ENCODE measurements at regions not wholly inside any gene's neighbourhood (a gene's known extent, or its start where the extent isn't known, plus 50 kb on each side); places are given as distances from the start of the nearest gene placed in this dataset.

- Histone ChIP-seq H2AFZ (ENCODE audit: insufficient read depth, low read depth, low read length, poor library complexity, severe bottlenecking) (no peak overlapping the region), H3K9ac (ENCODE audit: insufficient read depth, low read length, poor library complexity, severe bottlenecking) (no peak overlapping the region), H3K9me3 (replicated peaks in 1 of 2; ENCODE audit: control insufficient read depth in 1 of 2, insufficient read depth in 1 of 2, low read length in 2 of 2) (peaks cover 0 to 14% of the 10 kb centered on the region in 2 donors), H3K36me3 (replicated peaks in 1 of 2; ENCODE audit: control insufficient read depth in 1 of 2, insufficient read depth in 2 of 2, low read length in 2 of 2) (no peaks in the 10 kb centered on the region), H3K4me1 (ENCODE audit: control insufficient read depth in 1 of 2, insufficient read depth in 2 of 2, low read length in 2 of 2) (no peaks in the 10 kb centered on the region), H3K27me3 (ENCODE audit: control insufficient read depth in 2 of 2, insufficient read depth in 2 of 2, low read length in 2 of 2) (no peaks in the 10 kb centered on the region), H3K4me3 (replicated peaks in 1 of 3; ENCODE audit: low read depth in 2 of 3, low read length in 3 of 3) (no peak overlapping the region), H4K20me1 (ENCODE audit: insufficient read depth, low read length) (no peaks in the 10 kb centered on the region), H3K4me2 (replicated peaks; ENCODE audit: extremely low read depth, low read length, poor library complexity, severe bottlenecking) (no peak overlapping the region), H3K79me2 (ENCODE audit: insufficient read depth, low read length) (no peaks in the 10 kb centered on the region), H3K27ac (ENCODE audit: low read depth in 1 of 2, low read length in 2 of 2) (no peak overlapping the region)
- H3K4me3 Mint-ChIP-seq = no peak overlapping the region
- peaks cover 1 to 4% (median 3%) of the 10 kb centered on the region in 3 donors for H3K27me3 Mint-ChIP-seq (ENCODE audit: low read depth in 3 of 3)
- 71% methylated on average over 3 of the region's 3 CpGs for WGBS (ENCODE audit: insufficient coverage)
- TF ChIP-seq CTCF (IDR thresholded peaks at IDR 0.05) = no peak
- intact Hi-C loops (cut with micrococcal nuclease) = no loop called here
- peaks cover 2 to 23% (median 7%) of the 10 kb centered on the region in 7 donors for H3K9me3 Mint-ChIP-seq
- no peak overlapping the region for H3K27ac Mint-ChIP-seq
- no peak for DNase-seq
- no peaks in the 10 kb centered on the region for H3K36me3 Mint-ChIP-seq
- H3K4me1 Mint-ChIP-seq = no peaks in the 10 kb centered on the region
These were observed 221.2 kb downstream of the FNDC1 start for GRCh38 chr6:159390381-159390780.

- H3K36me3 ChIP-seq (replicated peaks in 1 of 2; ENCODE audit: control insufficient read depth in 1 of 2, insufficient read depth in 2 of 2, low read length in 2 of 2) = no peaks in the 10 kb centered on the region
- H3K27me3 ChIP-seq (ENCODE audit: control insufficient read depth in 2 of 2, insufficient read depth in 2 of 2, low read length in 2 of 2) = no peaks in the 10 kb centered on the region
- H3K9me3 ChIP-seq (replicated peaks in 1 of 2; ENCODE audit: control insufficient read depth in 1 of 2, insufficient read depth in 1 of 2, low read length in 2 of 2) = peaks cover 5 to 18% of the 10 kb centered on the region in 2 donors
- no peaks in the 10 kb centered on the region for H4K20me1 ChIP-seq (ENCODE audit: insufficient read depth, low read length)
- DNase-seq = no peak
- H3K9me3 Mint-ChIP-seq = peaks cover 2 to 27% (median 7%) of the 10 kb centered on the region in 7 donors
- no peak overlapping the region for H2AFZ ChIP-seq (ENCODE audit: insufficient read depth, low read depth, low read length, poor library complexity, severe bottlenecking)
- no peak for TF ChIP-seq CTCF (IDR thresholded peaks at IDR 0.05)
- H3K4me3 Mint-ChIP-seq = no peak overlapping the region
- intact Hi-C loops (cut with micrococcal nuclease) = no loop called here
- H3K4me1 ChIP-seq (ENCODE audit: control insufficient read depth in 1 of 2, insufficient read depth in 2 of 2, low read length in 2 of 2) = no peaks in the 10 kb centered on the region
- H3K27me3 Mint-ChIP-seq (ENCODE audit: low read depth in 3 of 3) = peaks cover 1 to 4% (median 3%) of the 10 kb centered on the region in 3 donors
- no peak overlapping the region for H3K4me2 ChIP-seq (replicated peaks; ENCODE audit: extremely low read depth, low read length, poor library complexity, severe bottlenecking)
- no peak overlapping the region for H3K4me3 ChIP-seq (replicated peaks in 1 of 3; ENCODE audit: low read depth in 2 of 3, low read length in 3 of 3)
- H3K79me2 ChIP-seq (ENCODE audit: insufficient read depth, low read length) = no peaks in the 10 kb centered on the region
- H3K4me1 Mint-ChIP-seq = no peaks in the 10 kb centered on the region
- no CpG with 5 or more reads among the region's 3 CpGs for WGBS (ENCODE audit: insufficient coverage)
- no peak overlapping the region for H3K27ac Mint-ChIP-seq
- H3K36me3 Mint-ChIP-seq = no peaks in the 10 kb centered on the region
- no peak overlapping the region for H3K27ac ChIP-seq (ENCODE audit: low read depth in 1 of 2, low read length in 2 of 2)
- no peak overlapping the region for H3K9ac ChIP-seq (ENCODE audit: insufficient read depth, low read length, poor library complexity, severe bottlenecking)
These were observed 220.5 kb downstream of the FNDC1 start for GRCh38 chr6:159389695-159390094.

Measured in CD14-positive monocyte (primary cell).